ENCODE measurements at regions not wholly inside any gene's neighbourhood (a gene's known extent, or its start where the extent isn't known, plus 50 kb on each side); places are given as distances from the start of the nearest gene placed in this dataset.
A peak's percentile ranks its signal among the peaks of the same experiment; 100 is the strongest.

DNA sequence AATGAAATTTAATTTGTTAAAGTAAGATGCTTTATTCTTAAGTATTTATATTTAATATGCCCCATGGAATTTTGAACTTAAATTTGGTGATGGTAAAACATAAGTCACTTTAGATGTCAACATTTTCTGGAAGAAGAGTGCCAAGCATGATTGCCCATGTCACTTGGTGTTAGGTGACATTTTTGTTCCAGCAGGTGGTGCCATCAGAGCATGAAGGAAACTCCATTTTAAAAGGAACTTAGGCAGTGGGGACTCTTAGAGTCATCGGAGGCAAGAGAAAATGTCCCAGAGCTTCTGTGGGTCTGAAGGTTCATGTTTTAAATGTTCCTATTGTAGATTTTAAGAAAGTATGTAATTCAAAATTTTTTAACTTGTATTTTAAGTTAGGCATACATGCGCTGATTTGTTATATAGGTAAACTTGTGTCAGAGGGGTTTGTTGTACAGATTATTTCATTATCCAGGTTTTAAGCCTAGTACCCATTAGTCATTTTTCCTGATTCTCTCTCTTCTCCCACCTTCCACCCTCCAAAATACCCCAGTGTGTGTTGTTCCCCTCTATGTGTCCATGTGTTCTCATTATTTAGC lies 789.3 kb downstream of the SEMA5A start:
- H3K4me1 Mint-ChIP-seq: no peaks in the 10 kb centered on the region
- peaks cover 0 to 30% (median 21%) of the 10 kb centered on the region in 5 donors for H3K9me3 Mint-ChIP-seq
- DNase-seq: no peak
- Histone ChIP-seq H3K27me3 (ENCODE audit: insufficient read depth, low read length, poor library complexity, severe bottlenecking) (no peaks in the 10 kb centered on the region), H3K9me3 (ENCODE audit: low read length) (no peaks in the 10 kb centered on the region), H3K36me3 (ENCODE audit: insufficient read depth, low read length) (no peaks in the 10 kb centered on the region), H3K4me3 (ENCODE audit: low read length) (no peak overlapping the region), H3K27ac (ENCODE audit: low read depth, low read length) (no peak overlapping the region), H3K4me1 (ENCODE audit: insufficient read depth, low read length) (no peaks in the 10 kb centered on the region)
- ChIA-PET CTCF (no interaction called here), POLR2A (no interaction called here)
- H3K4me3 Mint-ChIP-seq: no peak overlapping the region
- H3K27ac Mint-ChIP-seq: no peak overlapping the region
- no peaks in the 10 kb centered on the region for H3K27me3 Mint-ChIP-seq
- H3K36me3 Mint-ChIP-seq: no peaks in the 10 kb centered on the region

DNA sequence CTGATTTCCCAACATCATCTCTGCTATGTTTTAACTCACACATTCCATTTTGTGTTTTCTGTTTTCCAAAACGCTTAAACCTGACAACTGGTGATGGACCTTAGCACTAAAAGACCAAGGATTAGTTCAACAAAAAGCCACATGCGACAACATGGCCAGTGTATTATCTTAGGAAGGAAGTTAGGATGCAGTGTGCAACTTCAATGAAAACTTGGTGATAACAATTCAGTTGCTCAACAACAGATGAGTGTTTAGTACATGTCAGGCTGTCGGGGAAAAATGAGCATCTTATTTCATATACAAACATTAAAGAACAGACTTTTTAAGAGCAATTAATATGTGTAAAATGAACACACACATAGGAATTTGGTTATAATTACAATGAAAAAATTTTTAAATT lies 780.0 kb downstream of the SEMA5A start:
- H3K4me3 Mint-ChIP-seq: no peak overlapping the region
- no peak overlapping the region for H3K4me3 ChIP-seq (ENCODE audit: low read length)
- DNase-seq: no peak
- H3K36me3 Mint-ChIP-seq: no peaks in the 10 kb centered on the region
- no peaks in the 10 kb centered on the region for H3K4me1 Mint-ChIP-seq
- no peaks in the 10 kb centered on the region for H3K9me3 ChIP-seq (ENCODE audit: low read length)
- no peak overlapping the region for H3K27ac Mint-ChIP-seq
- no peaks in the 10 kb centered on the region for H3K36me3 ChIP-seq (ENCODE audit: insufficient read depth, low read length)
- POLR2A ChIA-PET: no interaction called here
- H3K27ac ChIP-seq (ENCODE audit: low read depth, low read length): no peak overlapping the region
- H3K9me3 Mint-ChIP-seq: peaks cover 0 to 10% (median 6%) of the 10 kb centered on the region in 5 donors
- CTCF ChIA-PET: no interaction called here
- no peaks in the 10 kb centered on the region for H3K27me3 ChIP-seq (ENCODE audit: insufficient read depth, low read length, poor library complexity, severe bottlenecking)
- H3K27me3 Mint-ChIP-seq: peaks cover 0 to 2% of the 10 kb centered on the region in 2 donors
- H3K4me1 ChIP-seq (ENCODE audit: insufficient read depth, low read length): no peaks in the 10 kb centered on the region

- no peaks in the 10 kb centered on the region for H3K9me3 ChIP-seq (ENCODE audit: low read length)
- H3K4me1 ChIP-seq (ENCODE audit: insufficient read depth, low read length): no peaks in the 10 kb centered on the region
- ChIA-PET CTCF (no interaction called here), POLR2A (no interaction called here)
- Mint-ChIP-seq H3K9me3 (peaks cover 0 to 10% (median 5%) of the 10 kb centered on the region in 5 donors), H3K4me3 (no peak overlapping the region), H3K27me3 (peaks cover 0 to 2% of the 10 kb centered on the region in 2 donors), H3K27ac (no peak overlapping the region), H3K36me3 (no peaks in the 10 kb centered on the region), H3K4me1 (no peaks in the 10 kb centered on the region)
- no peaks in the 10 kb centered on the region for H3K27me3 ChIP-seq (ENCODE audit: insufficient read depth, low read length, poor library complexity, severe bottlenecking)
- no peaks in the 10 kb centered on the region for H3K36me3 ChIP-seq (ENCODE audit: insufficient read depth, low read length)
- no peak overlapping the region for H3K4me3 ChIP-seq (ENCODE audit: low read length)
- DNase-seq: no peak
- H3K27ac ChIP-seq (ENCODE audit: low read depth, low read length): no peak overlapping the region
Observed at GRCh38 chr5:8766448-8766847, 779.4 kb downstream of the SEMA5A start.

DNA sequence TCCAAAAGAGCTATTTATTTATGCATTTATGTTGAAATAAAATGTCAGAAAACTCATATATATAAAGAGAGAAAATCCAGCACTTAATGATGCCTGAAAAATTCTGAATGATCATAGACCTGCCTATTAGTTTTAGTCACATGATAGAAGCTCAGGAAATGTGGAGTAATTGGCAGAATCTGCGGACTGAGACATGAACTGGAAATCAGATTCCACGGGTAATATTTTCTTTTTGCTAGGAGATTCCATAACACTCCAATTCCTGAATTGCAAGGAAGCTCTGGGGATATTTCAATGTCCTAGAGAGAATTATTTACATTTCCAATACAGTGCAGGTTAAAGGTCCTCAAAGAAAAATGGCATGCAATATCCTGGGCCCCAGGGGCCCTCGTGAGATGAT lies 778.8 kb downstream of the SEMA5A start:
- Histone ChIP-seq H3K27me3 (ENCODE audit: insufficient read depth, low read length, poor library complexity, severe bottlenecking) (no peaks in the 10 kb centered on the region), H3K27ac (ENCODE audit: low read depth, low read length) (no peak overlapping the region), H3K4me3 (ENCODE audit: low read length) (no peak overlapping the region), H3K36me3 (ENCODE audit: insufficient read depth, low read length) (no peaks in the 10 kb centered on the region), H3K9me3 (ENCODE audit: low read length) (no peaks in the 10 kb centered on the region), H3K4me1 (ENCODE audit: insufficient read depth, low read length) (no peaks in the 10 kb centered on the region)
- no peaks in the 10 kb centered on the region for H3K4me1 Mint-ChIP-seq
- ChIA-PET CTCF (no interaction called here), POLR2A (no interaction called here)
- no peaks in the 10 kb centered on the region for H3K36me3 Mint-ChIP-seq
- no peak for DNase-seq
- H3K4me3 Mint-ChIP-seq: no peak overlapping the region
- H3K9me3 Mint-ChIP-seq: peaks cover 0 to 14% (median 6%) of the 10 kb centered on the region in 5 donors
- H3K27ac Mint-ChIP-seq: no peak overlapping the region
- peaks cover 0 to 2% of the 10 kb centered on the region in 2 donors for H3K27me3 Mint-ChIP-seq

- no peaks in the 10 kb centered on the region for H3K36me3 Mint-ChIP-seq
- peaks cover 0 to 14% (median 6%) of the 10 kb centered on the region in 5 donors for H3K9me3 Mint-ChIP-seq
- H3K4me1 Mint-ChIP-seq: no peaks in the 10 kb centered on the region
- H3K27ac Mint-ChIP-seq: no peak overlapping the region
- Histone ChIP-seq H3K27ac (ENCODE audit: low read depth, low read length) (no peak overlapping the region), H3K36me3 (ENCODE audit: insufficient read depth, low read length) (no peaks in the 10 kb centered on the region), H3K4me1 (ENCODE audit: insufficient read depth, low read length) (no peaks in the 10 kb centered on the region), H3K9me3 (ENCODE audit: low read length) (no peaks in the 10 kb centered on the region), H3K4me3 (ENCODE audit: low read length) (no peak overlapping the region), H3K27me3 (ENCODE audit: insufficient read depth, low read length, poor library complexity, severe bottlenecking) (no peaks in the 10 kb centered on the region)
- H3K4me3 Mint-ChIP-seq: peak overlapping the region in 1 of 7 donors; percentile 36
- peaks cover 0 to 2% of the 10 kb centered on the region in 2 donors for H3K27me3 Mint-ChIP-seq
- POLR2A ChIA-PET: no interaction called here
- no peak for DNase-seq
- CTCF ChIA-PET: no interaction called here
Observed at GRCh38 chr5:8767746-8768145, 778.1 kb downstream of the SEMA5A start.

DNA sequence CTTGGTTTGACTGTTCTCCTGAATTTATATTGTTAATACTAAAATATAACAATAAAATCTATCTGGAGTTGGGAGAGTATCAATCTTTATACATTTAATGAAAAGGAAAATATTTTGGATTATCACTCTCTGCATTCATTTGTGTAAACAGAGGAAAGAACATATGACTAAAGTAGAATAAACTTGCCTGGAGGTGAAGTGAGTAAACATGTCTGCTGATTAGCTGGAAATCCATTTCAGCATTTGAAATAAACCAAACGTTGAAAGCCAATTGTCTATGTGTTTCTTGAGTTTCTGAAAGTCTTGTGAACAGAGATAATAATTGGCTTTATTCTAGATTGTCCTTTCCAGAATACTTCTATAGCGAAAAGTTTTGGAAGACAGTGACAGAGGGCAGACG lies 776.2 kb downstream of the SEMA5A start:
- Mint-ChIP-seq H3K36me3 (no peaks in the 10 kb centered on the region), H3K9me3 (peaks cover 0 to 16% (median 4%) of the 10 kb centered on the region in 5 donors), H3K4me1 (no peaks in the 10 kb centered on the region), H3K27me3 (peaks cover 0 to 2% of the 10 kb centered on the region in 2 donors), H3K27ac (no peak overlapping the region), H3K4me3 (no peak overlapping the region)
- Histone ChIP-seq H3K27me3 (ENCODE audit: insufficient read depth, low read length, poor library complexity, severe bottlenecking) (no peaks in the 10 kb centered on the region), H3K4me3 (ENCODE audit: low read length) (no peak overlapping the region), H3K36me3 (ENCODE audit: insufficient read depth, low read length) (no peaks in the 10 kb centered on the region), H3K4me1 (ENCODE audit: insufficient read depth, low read length) (no peaks in the 10 kb centered on the region), H3K9me3 (ENCODE audit: low read length) (no peaks in the 10 kb centered on the region), H3K27ac (ENCODE audit: low read depth, low read length) (no peak overlapping the region)
- POLR2A ChIA-PET: no interaction called here
- DNase-seq: no peak
- CTCF ChIA-PET: no interaction called here

- CTCF ChIA-PET: no interaction called here
- no peak for DNase-seq
- H3K4me3 Mint-ChIP-seq: no peak overlapping the region
Observed at GRCh38 chr5:8770431-8770830, 775.4 kb downstream of the SEMA5A start.

GRCh38 chr5:8773046-8773615 lies 772.7 kb downstream of the SEMA5A start:
- no peak overlapping the region for H3K4me3 ChIP-seq (ENCODE audit: low read length)
- H3K9me3 ChIP-seq (ENCODE audit: low read length): no peaks in the 10 kb centered on the region

More at GRCh38 chr5:8770431-8770830, 775.4 kb downstream of the SEMA5A start:
- Histone ChIP-seq H3K27me3 (ENCODE audit: insufficient read depth, low read length, poor library complexity, severe bottlenecking) (no peaks in the 10 kb centered on the region), H3K9me3 (ENCODE audit: low read length) (no peaks in the 10 kb centered on the region), H3K27ac (ENCODE audit: low read depth, low read length) (no peak overlapping the region), H3K4me3 (ENCODE audit: low read length) (no peak overlapping the region), H3K36me3 (ENCODE audit: insufficient read depth, low read length) (no peaks in the 10 kb centered on the region), H3K4me1 (ENCODE audit: insufficient read depth, low read length) (no peaks in the 10 kb centered on the region)
- H3K4me1 Mint-ChIP-seq: no peaks in the 10 kb centered on the region
- no peak overlapping the region for H3K27ac Mint-ChIP-seq
- POLR2A ChIA-PET: no interaction called here
- peaks cover 0 to 16% (median 4%) of the 10 kb centered on the region in 5 donors for H3K9me3 Mint-ChIP-seq
- no peaks in the 10 kb centered on the region for H3K36me3 Mint-ChIP-seq
- H3K27me3 Mint-ChIP-seq: no peaks in the 10 kb centered on the region

More at GRCh38 chr5:8773046-8773615, 772.7 kb downstream of the SEMA5A start:
- POLR2A ChIA-PET: no interaction called here
- no peaks in the 10 kb centered on the region for H3K4me1 ChIP-seq (ENCODE audit: insufficient read depth, low read length)
- Mint-ChIP-seq H3K27ac (no peak overlapping the region), H3K27me3 (no peaks in the 10 kb centered on the region), H3K9me3 (peaks cover 0 to 16% (median 10%) of the 10 kb centered on the region in 5 donors), H3K4me3 (no peak overlapping the region), H3K36me3 (no peaks in the 10 kb centered on the region), H3K4me1 (no peaks in the 10 kb centered on the region)
- H3K27me3 ChIP-seq (ENCODE audit: insufficient read depth, low read length, poor library complexity, severe bottlenecking): no peaks in the 10 kb centered on the region
- H3K36me3 ChIP-seq (ENCODE audit: insufficient read depth, low read length): no peaks in the 10 kb centered on the region
- DNase-seq: no peak
- H3K27ac ChIP-seq (ENCODE audit: low read depth, low read length): no peak overlapping the region
- CTCF ChIA-PET: no interaction called here

Measured in CD8-positive, alpha-beta memory T cell (primary cell).